Loucy (cell line): ENCODE measurements at regions not wholly inside any gene's neighbourhood (a gene's known extent, or its start where the extent isn't known, plus 50 kb on each side); places are given as distances from the start of the nearest gene placed in this dataset.
A peak's percentile ranks its signal among the peaks of the same experiment; 100 is the strongest.

Experiments
- H2AFZ ChIP-seq: fragments of 200-600 bp; sonication (generic); 2 replicates; pipeline ENCODE4 v1.6.0; 2016; ENCODE audit warnings: antibody characterized with exemption, mild to moderate bottlenecking, low read length, moderate library complexity
- H3F3A ChIP-seq: fragments of 200-600 bp; 2 replicates; pipeline ENCODE4 v1.6.0; 2016; ENCODE audit warnings: antibody characterized with exemption, low read depth, mild to moderate bottlenecking
- H3K27me3 ChIP-seq: fragments of 200-600 bp; sonication (generic); 2 replicates; pipeline ENCODE4 v1.6.1; 2014; ENCODE audit warnings: low read length, mild to moderate bottlenecking; ENCODE audit not compliant: insufficient read depth, poor library complexity, severe bottlenecking
- H3K36me3 ChIP-seq: fragments of 200-600 bp; sonication (generic); 2 replicates; pipeline ENCODE4 v1.6.1; 2016; ENCODE audit warnings: low read length; ENCODE audit not compliant: insufficient read depth
- H3K4me1 ChIP-seq: fragments of 200-600 bp; sonication (generic); 2 replicates; pipeline ENCODE4 v1.5.1; 2014; ENCODE audit warnings: low read length, mild to moderate bottlenecking; ENCODE audit not compliant: insufficient read depth, poor library complexity, severe bottlenecking
- H3K4me2 ChIP-seq: fragments of 200-600 bp; sonication (generic); 2 replicates; pipeline ENCODE4 v1.6.0; 2014; ENCODE audit warnings: antibody characterized with exemption, low read length, low read depth, mild to moderate bottlenecking; ENCODE audit not compliant: poor library complexity, severe bottlenecking
- H3K4me3 ChIP-seq: fragments of 200-600 bp; sonication (generic); 2 replicates; pipeline ENCODE4 v1.5.1; 2014; ENCODE audit warnings: low read length, mild to moderate bottlenecking, mixed read lengths; ENCODE audit not compliant: poor library complexity, severe bottlenecking
- H3K79me2 ChIP-seq: fragments of 200-600 bp; sonication (generic); 2 replicates; pipeline ENCODE4 v1.6.1; 2014; ENCODE audit warnings: low read length; ENCODE audit not compliant: insufficient read depth
- H3K9ac ChIP-seq: fragments of 200-600 bp; sonication (generic); 2 replicates; pipeline ENCODE4 v1.6.0; 2014; ENCODE audit warnings: mild to moderate bottlenecking, low read depth, low read length, moderate library complexity; ENCODE audit not compliant: poor library complexity, severe bottlenecking
- H3K9me2 ChIP-seq: fragments of 200-600 bp; sonication (generic); replicated peaks from 2 replicates; pipeline ENCODE4 v1.6.1; 2016; ENCODE audit warnings: low read depth, low read length, mixed read lengths
- H3K9me3 ChIP-seq: fragments of 200-600 bp; sonication (generic); 2 replicates; pipeline ENCODE4 v1.6.1; 2014; ENCODE audit warnings: mild to moderate bottlenecking, antibody characterized with exemption, low read length, low read depth; ENCODE audit not compliant: insufficient read depth
- H4K20me1 ChIP-seq: fragments of 200-600 bp; sonication (generic); 2 replicates; pipeline ENCODE4 v1.6.0; 2014; ENCODE audit warnings: antibody characterized with exemption, low read length, mild to moderate bottlenecking; ENCODE audit not compliant: insufficient read depth, poor library complexity, severe bottlenecking
- CTCF ChIP-seq: fragments of 200-600 bp; sonication (generic); conservative IDR thresholded peaks from 2 replicates; pipeline ENCODE4 v1.5.1; 2014; ENCODE audit warnings: mild to moderate bottlenecking, antibody characterized with exemption, low read length
- EZH2phosphoT487 ChIP-seq: fragments of 200-600 bp; IDR thresholded peaks from 2 replicates; pipeline ENCODE4 v1.6.1; 2018; ENCODE audit warnings: antibody characterized with exemption, mild to moderate bottlenecking, moderate library complexity, borderline replicate concordance

DNA sequence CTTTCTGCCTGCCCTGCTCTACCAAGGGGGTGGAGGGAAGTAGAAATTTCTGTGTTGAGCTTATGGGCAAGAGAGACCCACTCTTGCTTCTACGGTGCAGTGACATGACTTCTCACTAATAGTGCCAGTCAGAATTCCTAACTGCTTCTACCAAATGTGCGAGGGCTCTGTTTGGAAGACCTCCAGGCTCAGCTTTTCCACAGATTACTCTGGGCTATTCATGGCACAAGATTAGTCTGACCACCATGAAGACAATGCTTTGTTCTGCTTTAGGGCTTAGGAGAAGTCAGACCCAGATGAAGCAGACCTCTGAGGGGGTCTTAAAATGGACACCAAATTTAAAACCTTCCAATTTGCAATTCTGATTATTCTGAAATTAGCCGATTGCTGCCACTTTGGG, 195.9 kb upstream of the TBC1D5 start:
- Histone ChIP-seq H3K4me2 (no peak overlapping the region), H3K79me2 (no peaks in the 10 kb centered on the region)
- no peak for TF ChIP-seq CTCF
- no peak for TF ChIP-seq EZH2phosphoT487

DNA sequence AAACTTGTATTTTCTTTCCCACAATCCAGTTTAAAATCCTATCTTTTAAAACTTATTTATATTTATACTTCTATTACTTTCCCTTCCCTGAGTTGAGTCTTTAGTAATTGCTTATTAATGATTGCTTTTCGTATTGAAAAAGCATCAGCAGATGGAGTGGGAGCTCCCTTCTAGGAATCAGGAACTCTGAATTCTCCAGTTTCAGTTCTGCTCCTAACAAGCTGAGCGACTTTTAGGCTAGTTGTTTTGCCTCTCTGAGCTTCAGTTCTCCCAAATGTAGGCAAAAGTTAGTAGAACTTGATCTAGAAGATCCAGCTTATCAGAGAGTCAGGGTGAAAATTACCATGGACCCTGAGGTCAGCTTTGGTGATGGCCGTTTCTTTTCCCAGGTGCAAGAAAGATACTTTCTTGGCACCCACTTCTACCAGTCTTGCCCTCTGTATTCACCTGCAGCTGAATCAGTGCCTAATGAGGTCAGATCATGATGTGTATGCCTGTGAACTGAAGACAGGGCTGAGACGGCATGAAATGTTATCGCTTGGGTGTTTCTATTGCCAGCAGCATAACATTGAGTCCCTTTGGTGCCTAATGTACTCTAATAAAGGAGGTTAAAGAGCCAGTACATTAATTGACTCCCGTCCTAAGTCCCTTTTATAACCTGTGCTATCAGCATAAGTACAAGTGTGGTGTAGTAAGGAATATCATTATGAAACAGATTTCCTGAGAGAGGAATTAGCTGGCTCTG, 194.5 kb upstream of the TBC1D5 start:
- Histone ChIP-seq H3K4me3 (no peak overlapping the region), H2AFZ (peak overlapping the region; percentile 18), H3K36me3 (no peaks in the 10 kb centered on the region), H3K27me3 (no peaks in the 10 kb centered on the region), H3K9ac (no peak overlapping the region), H3K9me2 (no peaks in the 10 kb centered on the region), H3K4me1 (peaks cover 34% of the 10 kb centered on the region), H3K9me3 (no peaks in the 10 kb centered on the region), H4K20me1 (no peaks in the 10 kb centered on the region), H3K79me2 (no peaks in the 10 kb centered on the region), H3K4me2 (no peak overlapping the region), H3F3A (no peaks in the 10 kb centered on the region)
- no peak for TF ChIP-seq EZH2phosphoT487
- TF ChIP-seq CTCF = no peak

More for the DNA sequence above, 195.9 kb upstream of the TBC1D5 start:
- Histone ChIP-seq H3K9me3 (no peaks in the 10 kb centered on the region), H3K27me3 (no peaks in the 10 kb centered on the region), H3K9me2 (no peaks in the 10 kb centered on the region), H3K4me3 (no peak overlapping the region), H2AFZ (peak overlapping the region; percentile 80), H3K4me1 (peaks cover 38% of the 10 kb centered on the region), H3F3A (no peaks in the 10 kb centered on the region), H3K36me3 (no peaks in the 10 kb centered on the region), H4K20me1 (no peaks in the 10 kb centered on the region), H3K9ac (no peak overlapping the region)

GRCh38 chr3:17935222-17935621, 192.8 kb upstream of the TBC1D5 start:
- H3K4me3 ChIP-seq = no peak overlapping the region
- TF ChIP-seq EZH2phosphoT487 = no peak
- no peak for TF ChIP-seq CTCF

More at GRCh38 chr3:17935222-17935621, 192.8 kb upstream of the TBC1D5 start:
- Histone ChIP-seq H3K36me3 (no peaks in the 10 kb centered on the region), H3K4me2 (no peak overlapping the region), H3K79me2 (no peaks in the 10 kb centered on the region), H4K20me1 (no peaks in the 10 kb centered on the region), H3K9me2 (no peaks in the 10 kb centered on the region), H3K27me3 (no peaks in the 10 kb centered on the region), H3K4me1 (peaks cover 32% of the 10 kb centered on the region), H2AFZ (no peak overlapping the region), H3F3A (no peaks in the 10 kb centered on the region), H3K9me3 (no peaks in the 10 kb centered on the region), H3K9ac (no peak overlapping the region)
